GM23338 (cell line): ENCODE measurements at regions not wholly inside any gene's neighbourhood (a gene's known extent, or its start where the extent isn't known, plus 50 kb on each side); places are given as distances from the start of the nearest gene placed in this dataset.
"Not testable (repeated sequence)": the region's sequence is repeated elsewhere in the genome, so short reads cannot be mapped to it uniquely, and the experiment has no call there.

Experiments used
- ATAC-seq: fragments of 200-7000 bp; cut with Tn5 transposase; 3 replicates; pipeline ENCODE4 v1.9.1; 2020
- DNase-seq: peaks from one replicate; pipeline ENCODE4 v3.0.0-alpha.2; 2015; ENCODE audit warnings: low spot score
- H2AFZ ChIP-seq: fragments of 200-600 bp; sonication (generic); 2 replicates; pipeline ENCODE4 v1.8.0; 2016; ENCODE audit warnings: antibody characterized with exemption, mild to moderate bottlenecking, moderate library complexity
- H3F3A ChIP-seq: fragments of 200-600 bp; sonication (generic); replicated peaks from 2 replicates; pipeline ENCODE4 v1.8.0; 2017; ENCODE audit warnings: antibody characterized with exemption, mixed run types, low read depth
- H3K27ac ChIP-seq: fragments of 200-600 bp; sonication (generic); 2 replicates; pipeline ENCODE4 v1.6.1; 2016; ENCODE audit warnings: low read depth
- H3K27me3 ChIP-seq: fragments of 200-600 bp; sonication (generic); 2 replicates; pipeline ENCODE4 v1.8.0; 2016; ENCODE audit warnings: mild to moderate bottlenecking, mixed run types, moderate library complexity; ENCODE audit not compliant: insufficient read depth
- H3K36me3 ChIP-seq: fragments of 200-600 bp; sonication (generic); 2 replicates; pipeline ENCODE4 v1.8.0; 2016; ENCODE audit warnings: mild to moderate bottlenecking; ENCODE audit not compliant: insufficient read depth
- H3K4me1 ChIP-seq: fragments of 200-600 bp; sonication (generic); 2 replicates; pipeline ENCODE4 v1.8.0; 2016; ENCODE audit warnings: mild to moderate bottlenecking, moderate library complexity; ENCODE audit not compliant: insufficient read depth
- H3K4me2 ChIP-seq: fragments of 200-600 bp; sonication (generic); 2 replicates; pipeline ENCODE4 v1.7.1; 2017; ENCODE audit warnings: mixed run types
- H3K4me3 ChIP-seq: fragments of 200-600 bp; sonication (generic); 2 replicates; pipeline ENCODE4 v1.6.1; 2016; ENCODE audit warnings: mixed run types
- H3K79me2 ChIP-seq: fragments of 200-600 bp; sonication (generic); replicated peaks from 2 replicates; pipeline ENCODE4 v1.8.0; 2017; ENCODE audit warnings: mild to moderate bottlenecking; ENCODE audit not compliant: insufficient read depth
- H3K9me2 ChIP-seq: fragments of 200-600 bp; sonication (generic); 2 replicates; pipeline ENCODE4 v1.8.0; 2017; ENCODE audit not compliant: insufficient read depth
- H4K20me1 ChIP-seq: fragments of 200-600 bp; sonication (generic); replicated peaks from 2 replicates; pipeline ENCODE4 v1.8.0; 2017; ENCODE audit warnings: mild to moderate bottlenecking; ENCODE audit not compliant: insufficient read depth
- H3K27ac Mint-ChIP-seq: 2 replicates; pipeline ENCODE4 v1.8.0; 2020; ENCODE audit warnings: inconsistent platforms, mild to moderate bottlenecking, moderate library complexity, mixed read lengths
- H3K27me3 Mint-ChIP-seq: 3 replicates; pipeline ENCODE4 v1.8.0; 2022; ENCODE audit warnings: low read depth, mild to moderate bottlenecking, moderate library complexity, mixed read lengths, inconsistent platforms; ENCODE audit not compliant: insufficient read depth, poor library complexity
- H3K36me3 Mint-ChIP-seq: 3 replicates; pipeline ENCODE4 v1.8.0; 2021; ENCODE audit warnings: low read depth, mild to moderate bottlenecking, inconsistent platforms, moderate library complexity, mixed read lengths
- H3K4me1 Mint-ChIP-seq: 3 replicates; pipeline ENCODE4 v1.8.0; 2020; ENCODE audit warnings: mild to moderate bottlenecking, inconsistent platforms, mixed read lengths
- H3K4me3 Mint-ChIP-seq: 3 replicates; pipeline ENCODE4 v1.8.0; 2021; ENCODE audit warnings: moderate library complexity, mild to moderate bottlenecking, inconsistent platforms, mixed read lengths
- H3K9me3 Mint-ChIP-seq: 3 replicates; pipeline ENCODE4 v1.8.0; 2020; ENCODE audit warnings: moderate library complexity, mild to moderate bottlenecking, inconsistent platforms, mixed read lengths
- CTCF ChIP-seq, 2 experiments: fragments of 200-600 bp in 1 of 2; sonication (generic) in 1 of 2; conservative IDR thresholded peaks; 2 replicates each; pipeline versions ENCODE4 v1.5.1 to v1.6.1; 2016 to 2017; ENCODE audit warnings: antibody characterized with exemption in 2 of 2, low read depth in 2 of 2, mild to moderate bottlenecking in 2 of 2, moderate library complexity in 1 of 2
- EZH2 ChIP-seq: fragments of 200-600 bp; sonication (generic); IDR thresholded peaks from one replicate; pipeline ENCODE4 v1.8.0; 2017; ENCODE audit warnings: antibody characterized with exemption, mild to moderate bottlenecking, low read depth; ENCODE audit not compliant: unreplicated experiment
- JUNB ChIP-seq: IDR thresholded peaks from one replicate; pipeline ENCODE4 v1.6.1; 2016; ENCODE audit warnings: antibody characterized with exemption; ENCODE audit not compliant: unreplicated experiment
- REST ChIP-seq: IDR thresholded peaks from one replicate; pipeline ENCODE4 v1.6.1; 2018; ENCODE audit warnings: antibody characterized with exemption; ENCODE audit not compliant: unreplicated experiment
- STAT1 ChIP-seq: IDR thresholded peaks from one replicate; pipeline ENCODE4 v1.6.1; 2016; ENCODE audit warnings: antibody characterized with exemption; ENCODE audit not compliant: unreplicated experiment
- ZNF114 ChIP-seq: fragments of 250-450 bp; sonication (Bioruptor Pico); IDR thresholded peaks from 2 replicates; pipeline ENCODE4 v1.5.0; 2020; ENCODE audit warnings: mild to moderate bottlenecking, moderate library complexity
- TF ChIP-seq, protein P1 (sequence below): IDR thresholded peaks from 2 replicates; pipeline ENCODE4 v1.6.1; 2016; ENCODE audit warnings: antibody characterized with exemption

- no peak for TF ChIP-seq EZH2
- no peak for TF ChIP-seq JUNB
- TF ChIP-seq CTCF (conservative IDR thresholded peaks at IDR 0.05; ENCODE audit: low read depth in 2 of 2): no peak
- TF ChIP-seq STAT1: no peak
- no peak for TF ChIP-seq ZNF114 (CRISPR knock-in tag)
- TF ChIP-seq REST: no peak
- TF ChIP-seq, protein P1, sequence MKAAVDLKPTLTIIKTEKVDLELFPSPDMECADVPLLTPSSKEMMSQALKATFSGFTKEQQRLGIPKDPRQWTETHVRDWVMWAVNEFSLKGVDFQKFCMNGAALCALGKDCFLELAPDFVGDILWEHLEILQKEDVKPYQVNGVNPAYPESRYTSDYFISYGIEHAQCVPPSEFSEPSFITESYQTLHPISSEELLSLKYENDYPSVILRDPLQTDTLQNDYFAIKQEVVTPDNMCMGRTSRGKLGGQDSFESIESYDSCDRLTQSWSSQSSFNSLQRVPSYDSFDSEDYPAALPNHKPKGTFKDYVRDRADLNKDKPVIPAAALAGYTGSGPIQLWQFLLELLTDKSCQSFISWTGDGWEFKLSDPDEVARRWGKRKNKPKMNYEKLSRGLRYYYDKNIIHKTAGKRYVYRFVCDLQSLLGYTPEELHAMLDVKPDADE: no peak
Measured at GRCh38 chr21:14883351-14883750, 181.4 kb downstream of the NRIP1 start (continued).

DNA sequence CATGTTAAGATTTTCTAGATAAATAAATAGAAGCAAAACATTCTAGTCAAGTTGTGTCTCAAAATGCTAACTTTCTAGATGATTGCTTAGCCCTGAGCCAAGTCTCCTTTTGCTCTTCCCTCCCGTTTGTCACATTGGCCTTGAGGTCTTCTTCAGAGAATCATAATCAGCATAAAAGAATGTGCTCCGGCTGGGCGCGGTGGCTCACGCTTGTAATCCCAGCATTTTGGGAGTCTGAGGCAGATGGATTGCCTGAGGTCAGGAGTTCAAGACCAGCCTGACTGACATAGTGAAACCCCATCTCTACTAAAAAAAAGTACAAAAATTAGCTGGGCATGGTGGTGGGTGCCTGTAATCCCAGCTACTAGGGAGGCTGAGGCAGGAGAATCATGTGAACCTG is 182.3 kb downstream of the NRIP1 start:
- peaks cover 11% of the 10 kb centered on the region; the same call in 1 of the 2 replicates for H3K9me2 ChIP-seq
- not testable (repeated sequence) for H3K4me1 ChIP-seq, H3K27ac Mint-ChIP-seq, H3K27me3 Mint-ChIP-seq, H3K9me3 Mint-ChIP-seq, ATAC-seq, H2AFZ ChIP-seq, H4K20me1 ChIP-seq, H3K36me3 ChIP-seq, H3K27me3 ChIP-seq, H3K4me2 ChIP-seq, H3K36me3 Mint-ChIP-seq, H3K27ac ChIP-seq, H3K79me2 ChIP-seq, H3K4me3 ChIP-seq, DNase-seq, H3K4me3 Mint-ChIP-seq, H3F3A ChIP-seq, H3K4me1 Mint-ChIP-seq
